Mucosa of descending colon (tissue), 3 donors: ENCODE measurements at regions not wholly inside any gene's neighbourhood (a gene's known extent, or its start where the extent isn't known, plus 50 kb on each side); places are given as distances from the start of the nearest gene placed in this dataset.

Source experiments
- ATAC-seq: fragments of 200-7000 bp; cut with Tn5 transposase; one replicate; pipeline ENCODE4 v1.9.1; 2020; ENCODE audit warnings: mild to moderate bottlenecking, moderate library complexity
- DNase-seq, 3 donors: peaks; one replicate each; pipeline ENCODE4 v3.0.0-alpha.2; 2020
- H3K36me3 ChIP-seq: fragments of 200-600 bp; one replicate; pipeline ENCODE4 v1.8.0; 2021; ENCODE audit warnings: low read depth, mild to moderate bottlenecking
- H3K4me1 ChIP-seq: fragments of 200-600 bp; one replicate; pipeline ENCODE4 v1.8.0; 2021; ENCODE audit warnings: low read depth, mild to moderate bottlenecking
- H3K4me3 ChIP-seq: fragments of 200-600 bp; one replicate; pipeline ENCODE4 v1.8.0; 2021; ENCODE audit warnings: mild to moderate bottlenecking
- H3K9me3 ChIP-seq: fragments of 200-600 bp; one replicate; pipeline ENCODE4 v1.8.0; 2021; ENCODE audit warnings: mild to moderate bottlenecking
- intact Hi-C, 2 donors: fragments of 100-400 bp; cut with DNase I in 1 of 2; cut with micrococcal nuclease in 1 of 2; formaldehyde crosslinking; loops; one replicate each; pipeline versions ENCODE4 v1.11.0 to v1.11.1; 2022; cut with DNase I, micrococcal nuclease
- TF ChIP-seq, protein P1 (sequence below): fragments of 200-600 bp; IDR thresholded peaks from one replicate; pipeline ENCODE4 v1.8.0; 2022; ENCODE audit warnings: antibody characterized with exemption, mild to moderate bottlenecking
- donor health status: DM: no; HTN: no; CAD: no; lungs with moderate emphysema.
- donor health status: DM: no; HTN: no; CAD: no.
- donor health status: DM: no; HTN: yes; CAD: no.

DNA sequence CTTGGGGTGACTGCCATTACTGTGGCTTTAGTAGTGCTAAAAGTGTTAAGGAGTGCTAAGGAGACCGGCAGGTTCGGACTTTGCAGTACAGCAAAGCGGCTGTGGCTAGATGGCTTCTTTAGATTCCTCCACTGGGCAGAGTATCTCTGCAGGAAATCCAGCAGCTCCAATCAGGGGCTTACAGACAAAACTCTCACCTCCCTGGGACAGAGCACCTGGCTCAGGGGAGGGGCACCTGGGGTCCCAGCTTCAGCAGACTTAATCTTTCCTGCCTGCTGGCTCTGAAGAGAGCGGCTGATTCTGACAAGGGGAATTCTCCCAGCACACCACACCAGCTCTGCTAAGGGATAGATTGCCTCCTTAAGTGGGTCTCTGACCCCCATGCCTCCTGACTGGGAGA is 668.8 kb upstream of the TENM4 start:
- TF ChIP-seq, protein P1, sequence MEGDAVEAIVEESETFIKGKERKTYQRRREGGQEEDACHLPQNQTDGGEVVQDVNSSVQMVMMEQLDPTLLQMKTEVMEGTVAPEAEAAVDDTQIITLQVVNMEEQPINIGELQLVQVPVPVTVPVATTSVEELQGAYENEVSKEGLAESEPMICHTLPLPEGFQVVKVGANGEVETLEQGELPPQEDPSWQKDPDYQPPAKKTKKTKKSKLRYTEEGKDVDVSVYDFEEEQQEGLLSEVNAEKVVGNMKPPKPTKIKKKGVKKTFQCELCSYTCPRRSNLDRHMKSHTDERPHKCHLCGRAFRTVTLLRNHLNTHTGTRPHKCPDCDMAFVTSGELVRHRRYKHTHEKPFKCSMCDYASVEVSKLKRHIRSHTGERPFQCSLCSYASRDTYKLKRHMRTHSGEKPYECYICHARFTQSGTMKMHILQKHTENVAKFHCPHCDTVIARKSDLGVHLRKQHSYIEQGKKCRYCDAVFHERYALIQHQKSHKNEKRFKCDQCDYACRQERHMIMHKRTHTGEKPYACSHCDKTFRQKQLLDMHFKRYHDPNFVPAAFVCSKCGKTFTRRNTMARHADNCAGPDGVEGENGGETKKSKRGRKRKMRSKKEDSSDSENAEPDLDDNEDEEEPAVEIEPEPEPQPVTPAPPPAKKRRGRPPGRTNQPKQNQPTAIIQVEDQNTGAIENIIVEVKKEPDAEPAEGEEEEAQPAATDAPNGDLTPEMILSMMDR: no peak
- no peaks in the 10 kb centered on the region for H3K9me3 ChIP-seq
- H3K4me3 ChIP-seq: no peak overlapping the region
- DNase-seq (no peak), ATAC-seq (no peak)
- H3K4me1 ChIP-seq: no peaks in the 10 kb centered on the region
- intact Hi-C loops: no loop called here
- H3K36me3 ChIP-seq: no peaks in the 10 kb centered on the region

DNA sequence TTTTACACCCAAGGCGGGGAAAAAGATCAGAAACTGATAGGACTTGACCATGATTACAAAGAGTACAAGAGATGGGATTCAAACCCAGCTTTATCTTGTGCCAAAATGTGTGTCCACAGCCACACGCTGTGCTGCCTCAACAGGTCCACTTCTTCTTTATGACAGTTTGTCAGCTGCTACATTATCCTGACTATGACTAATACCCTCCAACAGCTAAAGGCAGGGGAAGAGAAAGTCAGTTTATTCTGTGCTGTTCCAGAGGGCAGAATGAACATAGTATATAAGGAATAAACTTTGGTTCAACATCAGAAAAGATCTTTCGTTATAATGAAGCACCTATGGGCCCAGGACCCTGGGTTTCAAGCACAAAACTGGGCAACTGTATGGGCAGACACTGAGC is 668.2 kb upstream of the TENM4 start:
- H3K4me3 ChIP-seq: no peak overlapping the region
- intact Hi-C loops: no loop called here
- no peaks in the 10 kb centered on the region for H3K4me1 ChIP-seq
- ATAC-seq: no peak
- no peaks in the 10 kb centered on the region for H3K9me3 ChIP-seq
- no peaks in the 10 kb centered on the region for H3K36me3 ChIP-seq
- no peak for DNase-seq
- TF ChIP-seq, protein P1: no peak

DNA sequence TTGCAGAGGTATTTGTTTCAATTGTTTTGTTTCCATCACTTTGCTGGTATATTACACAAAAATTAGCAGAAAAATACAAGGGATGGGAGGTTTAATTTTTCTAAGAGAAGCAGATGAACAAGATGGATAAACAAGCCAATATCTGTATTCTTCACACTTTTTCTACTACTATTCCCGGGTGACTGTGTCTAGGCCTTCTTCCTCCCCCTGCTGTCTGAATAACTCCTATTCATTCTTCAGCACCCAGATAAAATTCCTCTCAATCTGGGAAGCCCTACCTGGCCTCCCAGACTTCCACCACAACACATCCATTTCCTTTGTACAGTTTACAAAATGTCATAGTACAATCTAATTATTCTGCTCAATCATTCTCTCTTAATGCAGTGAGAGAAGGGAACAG is 666.6 kb upstream of the TENM4 start:
- Histone ChIP-seq H3K4me1 (no peaks in the 10 kb centered on the region), H3K36me3 (no peaks in the 10 kb centered on the region), H3K9me3 (no peaks in the 10 kb centered on the region), H3K4me3 (no peak overlapping the region)
- intact Hi-C loops: no loop called here
- TF ChIP-seq, protein P1: no peak
- ATAC-seq (no peak), DNase-seq (no peak)

DNA sequence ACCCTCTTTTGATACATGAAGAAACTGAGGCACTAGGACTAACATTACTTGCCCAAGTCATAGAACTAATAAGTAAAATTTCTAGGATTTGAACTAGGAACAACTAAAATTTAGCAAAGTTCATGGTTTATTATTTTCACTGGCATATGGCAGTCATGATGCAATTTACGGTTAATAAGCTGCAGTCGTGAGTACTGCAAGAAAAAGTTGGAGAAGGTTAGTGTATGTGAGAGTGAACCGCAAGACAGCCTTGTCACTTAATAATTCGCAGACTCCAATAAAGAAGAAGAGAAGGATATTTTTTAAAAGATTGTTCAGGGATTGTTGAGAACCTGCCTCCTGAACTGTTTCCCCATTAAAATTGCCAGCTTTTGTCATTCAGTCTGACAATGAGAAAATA is 663.4 kb upstream of the TENM4 start:
- Histone ChIP-seq H3K4me3 (no peak overlapping the region), H3K9me3 (no peaks in the 10 kb centered on the region), H3K4me1 (no peaks in the 10 kb centered on the region), H3K36me3 (no peaks in the 10 kb centered on the region)
- TF ChIP-seq, protein P1: no peak
- ATAC-seq (no peak), DNase-seq (no peak)
- intact Hi-C loops: no loop called here

DNA sequence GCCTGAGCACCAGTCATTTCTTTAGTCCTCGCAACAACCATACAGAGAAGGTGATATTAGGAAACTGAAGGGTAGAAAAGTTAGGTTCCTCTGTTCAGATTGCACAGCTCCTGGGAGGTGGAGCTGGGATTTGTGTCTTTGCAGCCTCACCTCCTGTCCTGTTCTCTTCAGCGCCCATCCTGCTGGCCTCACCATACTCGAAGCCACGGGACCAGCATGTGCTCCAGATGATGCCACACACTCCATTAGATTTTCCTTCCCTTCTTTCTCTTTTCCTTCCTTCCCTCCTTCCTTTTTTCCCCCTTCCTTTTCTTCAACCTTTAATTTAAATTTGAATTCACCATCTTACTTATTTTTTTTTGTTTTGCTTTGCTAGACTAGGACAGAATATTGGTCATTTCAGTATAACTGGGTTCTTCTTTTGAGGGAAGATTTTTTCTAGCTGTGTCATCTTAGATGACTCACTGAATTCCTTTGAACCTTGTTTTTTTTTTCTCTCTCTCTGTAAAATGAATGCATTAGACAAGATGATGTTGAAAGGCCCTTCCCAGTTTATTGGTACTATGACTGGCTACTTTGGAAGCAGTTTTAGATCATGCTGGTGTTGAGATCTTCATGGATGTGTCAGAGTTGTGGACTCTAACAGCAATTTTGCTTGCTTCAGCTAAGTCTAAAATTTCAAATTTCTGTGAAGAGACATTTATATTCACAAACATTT is 662.5 kb upstream of the TENM4 start:
- Histone ChIP-seq H3K9me3 (no peaks in the 10 kb centered on the region), H3K4me3 (no peak overlapping the region), H3K36me3 (no peaks in the 10 kb centered on the region), H3K4me1 (no peaks in the 10 kb centered on the region)
- ATAC-seq: no peak
- intact Hi-C loops: no loop called here
- no peak for DNase-seq
- TF ChIP-seq, protein P1: no peak

DNA sequence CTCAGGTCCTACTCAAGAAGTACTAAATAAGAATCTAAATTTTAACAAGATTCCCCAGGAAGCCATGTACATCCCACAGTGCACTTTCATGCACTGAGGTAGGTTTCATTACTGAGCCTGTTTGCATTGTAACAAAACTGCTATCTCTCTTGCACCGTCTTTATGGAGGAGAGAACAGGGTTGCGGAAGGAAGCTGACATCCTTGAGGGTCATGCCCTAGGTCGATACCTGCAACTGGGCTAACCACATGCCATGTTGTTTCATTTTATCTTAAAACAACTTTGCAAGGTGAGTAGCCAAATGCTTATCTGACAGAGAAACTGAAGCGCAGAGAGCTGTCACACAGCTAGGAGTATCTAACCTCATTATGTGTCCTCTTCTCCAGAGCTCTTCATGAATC is 656.3 kb upstream of the TENM4 start:
- H3K4me1 ChIP-seq: no peaks in the 10 kb centered on the region
- ATAC-seq: no peak
- DNase-seq: no peak
- no peaks in the 10 kb centered on the region for H3K36me3 ChIP-seq
- intact Hi-C loops: no loop called here
- no peaks in the 10 kb centered on the region for H3K9me3 ChIP-seq
- TF ChIP-seq, protein P1: no peak
- no peak overlapping the region for H3K4me3 ChIP-seq
